GM21526 (cell line): ENCODE measurements at regions not wholly inside any gene's neighbourhood (a gene's known extent, or its start where the extent isn't known, plus 50 kb on each side); places are given as distances from the start of the nearest gene placed in this dataset.
A peak's percentile ranks its signal among the peaks of the same experiment; 100 is the strongest.

ENCODE experiments used
- ATAC-seq: cut with Tn5 transposase; IDR thresholded peaks from one replicate; pipeline ENCODE4 v1.9.1; 2021; ENCODE audit warnings: moderate library complexity; ENCODE audit not compliant: unreplicated experiment, low FRiP score

- ATAC-seq: no peak
Observed at GRCh38 chr1:219774386-219774785, 154.0 kb downstream of the SLC30A10 start.

DNA sequence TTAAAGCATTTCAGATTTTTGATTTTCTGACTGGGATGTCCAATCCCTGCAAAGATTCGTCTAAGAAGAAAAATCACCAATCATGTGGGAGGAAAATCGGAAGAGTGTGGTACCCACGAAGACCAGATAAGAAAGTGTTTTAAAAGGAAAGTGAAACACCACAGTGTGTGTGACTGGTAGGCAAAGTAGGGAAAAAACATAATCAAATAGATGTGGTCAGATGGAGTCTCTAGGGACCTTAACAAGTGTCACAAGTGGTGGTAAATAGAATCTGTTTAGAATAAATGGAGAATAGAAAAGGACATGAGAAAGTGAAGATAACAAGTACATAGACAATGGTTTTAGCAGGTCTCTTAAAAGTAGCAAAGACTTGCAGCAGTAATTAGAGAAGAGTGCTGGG, 154.6 kb downstream of the SLC30A10 start:
- ATAC-seq: peak; percentile 98

DNA sequence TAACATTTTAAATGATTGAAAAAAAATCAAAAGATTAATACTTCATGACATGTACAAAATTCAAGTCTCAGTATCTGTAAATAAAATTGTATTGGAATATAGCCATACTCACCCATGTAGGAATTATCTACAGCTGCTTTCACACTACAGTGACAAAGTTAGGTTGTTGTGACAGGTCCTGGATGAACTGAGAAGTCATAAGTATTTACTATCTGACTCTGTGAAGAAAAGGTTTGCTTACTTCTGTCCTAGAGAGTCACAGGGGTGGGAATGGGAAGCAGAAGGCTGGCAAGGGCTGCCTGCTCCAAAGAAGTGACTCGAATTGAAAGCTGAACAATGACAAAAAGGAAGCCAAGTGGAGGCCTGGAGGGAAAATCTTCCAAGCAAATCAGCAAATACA, 155.2 kb downstream of the SLC30A10 start:
- ATAC-seq: no peak

GRCh38 chr1:219772265-219773036, 155.9 kb downstream of the SLC30A10 start:
- ATAC-seq: no peak

GRCh38 chr1:219771080-219771479, 157.3 kb downstream of the SLC30A10 start:
- ATAC-seq: no peak

DNA sequence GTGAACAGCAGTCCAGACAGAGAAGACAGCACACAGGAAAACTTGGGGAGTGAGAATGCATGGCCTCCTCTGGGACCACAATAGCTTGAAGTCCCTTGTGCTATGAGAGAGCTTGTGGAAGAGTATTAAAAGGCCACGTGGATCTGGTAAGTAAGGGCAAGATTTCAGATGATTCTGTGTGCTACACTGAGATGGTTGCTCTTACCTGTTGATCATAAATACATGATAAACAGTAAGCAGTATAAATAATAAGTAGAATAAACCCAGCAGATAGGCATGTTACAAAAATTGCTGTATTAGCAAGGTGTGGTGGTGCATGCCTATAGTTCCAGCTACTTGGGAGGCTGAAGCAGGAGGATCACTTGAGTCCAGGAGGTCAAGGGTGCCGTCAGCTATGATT, 150.4 kb upstream of the ZC3H11B start:
- ATAC-seq: no peak

GRCh38 chr1:219761208-219761860, 148.4 kb upstream of the ZC3H11B start:
- ATAC-seq: no peak

- no peak for ATAC-seq
Observed at GRCh38 chr1:219759095-219759494, 146.2 kb upstream of the ZC3H11B start.

DNA sequence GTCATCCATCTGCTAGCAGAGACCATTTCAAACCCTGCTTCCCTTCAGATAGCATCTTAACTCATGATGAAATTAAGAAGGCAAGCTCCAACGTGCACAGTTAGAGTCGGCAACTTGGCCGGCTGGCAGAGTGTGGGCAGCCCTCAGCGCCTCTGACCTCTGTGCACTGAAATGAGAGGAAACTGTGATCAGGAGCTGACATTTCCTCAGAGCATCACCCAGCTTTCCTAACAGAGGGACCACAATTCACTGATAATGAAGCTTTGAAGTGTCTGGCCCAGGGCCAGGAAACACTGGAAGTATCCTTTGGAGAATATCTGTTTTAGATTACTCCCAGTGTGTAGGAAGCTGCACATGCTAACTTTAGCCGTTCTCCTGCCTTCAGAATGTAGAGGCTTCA, 145.0 kb upstream of the ZC3H11B start:
- no peak for ATAC-seq

DNA sequence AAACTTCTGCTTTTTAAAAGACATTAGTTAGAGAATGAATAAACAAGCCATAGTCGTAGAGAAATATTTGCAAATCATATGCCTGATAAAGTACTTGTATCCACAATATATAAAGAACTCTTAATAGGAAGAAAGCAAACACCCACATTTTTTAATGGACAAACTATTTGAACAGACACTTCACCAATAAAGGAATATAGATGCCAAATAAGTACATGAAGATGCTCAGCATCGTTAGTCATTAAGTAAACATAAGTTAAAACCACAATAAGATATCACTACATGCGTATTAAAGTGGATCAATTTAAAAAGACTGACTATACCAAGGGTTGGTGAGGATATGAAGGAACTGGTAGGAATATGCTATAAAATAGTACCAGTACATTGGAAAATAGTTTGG, 142.3 kb upstream of the ZC3H11B start:
- ATAC-seq: no peak

- ATAC-seq: no peak
Observed at GRCh38 chr1:219754767-219755166, 141.9 kb upstream of the ZC3H11B start.

DNA sequence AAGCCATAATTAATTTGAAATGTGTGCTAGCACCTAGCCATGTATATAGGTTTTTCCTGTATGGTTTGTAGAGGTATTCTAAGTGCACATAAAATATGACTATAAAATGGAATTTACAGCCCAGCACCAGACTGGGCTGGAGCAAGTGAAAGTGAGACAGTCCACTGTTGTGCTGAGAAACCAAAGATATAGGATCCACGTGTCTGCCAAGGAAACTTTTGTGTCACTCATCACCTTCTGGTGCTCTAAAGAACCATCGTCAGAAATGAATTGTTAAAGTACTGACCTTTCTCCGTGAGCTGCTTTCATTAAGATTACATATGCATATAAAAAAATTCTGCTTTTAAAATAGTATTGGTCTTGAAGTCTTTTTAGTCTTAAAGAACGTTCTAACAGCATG, 141.0 kb upstream of the ZC3H11B start:
- ATAC-seq: no peak

GRCh38 chr1:219752645-219753044, 139.7 kb upstream of the ZC3H11B start:
- no peak for ATAC-seq

DNA sequence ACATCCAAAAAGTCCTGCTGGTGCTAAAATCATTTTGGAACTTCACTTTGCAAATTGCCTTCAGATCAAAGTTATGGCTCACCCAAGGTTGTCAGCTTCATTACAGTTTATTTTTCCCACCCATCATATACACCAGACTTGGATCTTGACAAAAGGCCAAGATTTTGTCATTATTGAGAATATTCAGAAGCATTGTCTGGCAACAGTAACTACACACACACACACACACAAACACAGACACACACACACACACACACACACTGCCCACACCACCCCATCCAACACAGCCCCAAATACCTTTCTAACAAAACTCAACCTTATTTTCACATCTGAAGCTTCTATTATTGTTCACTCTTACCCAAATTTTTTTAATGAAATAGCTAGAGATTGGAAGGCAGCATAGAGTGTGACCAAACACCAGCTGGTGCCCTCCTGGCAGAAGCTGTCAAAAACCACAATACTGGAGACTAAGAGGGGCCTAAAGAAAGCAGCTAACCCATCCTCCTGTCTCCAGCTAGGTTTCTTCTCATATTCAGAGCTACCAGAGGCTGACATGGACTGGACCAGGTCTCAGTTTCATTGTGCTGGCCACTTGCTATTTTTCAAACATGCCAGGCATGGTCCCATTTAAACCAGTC, 139.1 kb upstream of the ZC3H11B start:
- ATAC-seq: no peak

DNA sequence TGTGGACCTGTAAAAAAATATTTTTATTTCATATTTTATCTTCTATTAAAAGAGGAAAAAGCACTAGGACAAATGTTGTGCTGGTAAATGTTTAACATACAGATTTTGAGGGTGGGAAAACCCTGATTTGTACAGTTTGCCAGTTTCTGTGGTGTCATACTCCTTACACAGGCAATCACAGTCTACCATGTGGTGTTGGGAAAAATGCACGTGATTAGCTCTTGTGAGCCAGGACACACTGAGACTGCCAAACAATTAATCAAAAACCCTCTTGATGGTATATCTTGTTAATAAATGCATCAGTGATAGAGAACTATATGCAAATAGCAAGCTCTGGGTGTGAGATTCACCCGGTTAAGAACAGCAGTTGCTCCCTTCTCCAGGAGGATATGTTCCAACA, 136.5 kb upstream of the ZC3H11B start:
- ATAC-seq: no peak

DNA sequence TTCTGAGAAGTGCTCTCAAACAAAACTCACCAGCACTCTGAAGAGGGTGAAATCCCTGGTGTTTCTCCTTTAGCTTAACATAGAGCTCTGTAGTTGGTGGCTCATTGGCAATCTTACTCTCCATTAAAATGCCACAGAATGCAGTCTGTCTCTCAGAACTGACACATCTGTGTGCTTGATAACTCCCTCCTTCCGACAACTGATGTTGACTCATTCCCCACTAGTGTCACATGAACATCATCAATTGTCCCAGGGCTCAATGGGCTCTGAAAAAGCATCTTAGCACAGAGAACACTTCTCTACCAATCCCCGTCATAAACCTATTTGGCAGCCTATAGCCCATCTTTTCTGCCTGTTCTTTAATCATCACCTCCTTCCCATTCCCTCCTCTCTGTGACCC, 133.2 kb upstream of the ZC3H11B start:
- ATAC-seq: no peak

- no peak for ATAC-seq
Observed at GRCh38 chr1:219744652-219745469, 132.0 kb upstream of the ZC3H11B start.

- ATAC-seq: no peak
Observed at GRCh38 chr1:219741011-219741970, 128.4 kb upstream of the ZC3H11B start.

DNA sequence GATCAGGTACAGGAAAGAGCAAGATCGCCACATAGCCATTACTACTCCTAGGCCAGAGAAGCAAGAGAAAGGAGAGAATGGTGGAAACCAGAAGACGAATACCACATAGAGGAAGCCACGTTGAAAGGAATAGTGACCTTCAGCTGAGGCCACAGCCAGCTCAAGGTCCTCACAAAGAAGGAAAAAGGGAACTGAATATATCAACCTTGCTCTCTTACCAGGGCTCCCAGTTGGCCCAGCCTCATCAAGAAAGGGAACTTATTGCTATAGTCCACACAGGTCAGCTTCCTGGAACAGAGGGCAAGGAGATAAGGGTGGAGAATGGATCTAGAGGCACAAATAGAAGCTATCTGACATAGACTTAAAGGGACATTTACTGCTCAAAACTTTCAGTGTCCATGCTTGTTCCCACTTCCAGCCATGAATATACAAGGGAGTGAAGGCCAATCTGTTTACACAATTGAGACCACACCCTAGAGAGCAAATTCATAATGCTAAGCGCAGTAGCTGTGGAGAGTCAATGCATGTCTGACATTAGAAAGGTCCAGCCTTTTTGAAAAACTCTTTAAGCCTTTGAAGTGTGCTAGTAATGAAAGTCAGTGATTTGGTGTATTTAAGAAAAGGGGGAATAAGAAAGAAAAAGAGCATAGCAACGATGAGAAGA, 120.7 kb upstream of the ZC3H11B start:
- no peak for ATAC-seq
